ENCODE measurements at regions not wholly inside any gene's neighbourhood (a gene's known extent, or its start where the extent isn't known, plus 50 kb on each side); places are given as distances from the start of the nearest gene placed in this dataset.

GRCh38 chr11:112481893-112482292, 221.2 kb upstream of the PLET1 start:
- no peak for DNase-seq (ENCODE audit: insufficient read length, low spot score)
- no peak for TF ChIP-seq CTCF (IDR thresholded peaks at IDR 0.05; ENCODE audit: insufficient read depth, missing control alignments)
- no peak for FAIRE-seq

GRCh38 chr11:112485280-112485679, 224.6 kb upstream of the PLET1 start:
- no peak for TF ChIP-seq CTCF (IDR thresholded peaks at IDR 0.05; ENCODE audit: insufficient read depth, missing control alignments)
- FAIRE-seq: no peak
- DNase-seq (ENCODE audit: insufficient read length, low spot score): no peak

DNA sequence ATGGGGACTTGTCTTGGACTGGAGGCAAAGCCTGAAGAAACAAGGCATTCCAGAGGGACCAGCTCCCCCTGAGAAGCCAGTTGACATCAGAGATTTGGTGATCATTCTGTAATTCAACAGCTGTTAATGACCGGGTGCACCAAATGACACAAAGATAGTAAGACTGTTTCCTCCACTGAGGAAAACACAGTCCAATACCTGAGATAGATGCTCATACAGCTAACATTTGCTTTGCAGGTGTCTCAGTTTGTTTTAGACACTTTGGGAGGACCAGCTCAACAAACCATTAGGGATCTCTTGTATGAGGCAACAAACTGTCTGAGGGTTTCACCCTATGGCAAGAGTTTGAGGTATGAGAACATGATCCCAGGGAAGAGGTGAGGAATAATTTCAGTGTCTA, 237.2 kb upstream of the PLET1 start:
- no peak for TF ChIP-seq CTCF (IDR thresholded peaks at IDR 0.05; ENCODE audit: insufficient read depth, missing control alignments)
- FAIRE-seq (no peak), DNase-seq (ENCODE audit: insufficient read length, low spot score) (no peak)

DNA sequence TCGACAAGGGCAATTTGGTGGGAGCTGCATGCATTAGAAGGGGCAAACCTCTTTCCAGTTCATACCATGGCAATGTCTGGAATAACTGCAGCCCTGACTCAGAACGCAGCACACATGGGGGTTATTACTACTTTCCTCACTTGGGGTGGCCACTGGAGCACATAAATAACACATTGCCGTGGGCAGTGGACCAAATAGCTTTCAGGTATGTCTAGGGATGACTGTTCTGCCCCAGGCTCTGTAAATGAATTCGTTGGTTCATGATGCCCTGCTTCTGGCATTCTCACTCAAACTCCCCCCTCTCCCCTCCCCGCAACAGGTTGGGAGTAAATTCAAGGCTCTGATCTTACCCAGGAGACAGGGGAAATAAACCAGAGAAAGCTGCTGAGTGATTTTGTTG, 238.0 kb upstream of the PLET1 start:
- DNase-seq (ENCODE audit: insufficient read length, low spot score): no peak
- FAIRE-seq: no peak
- TF ChIP-seq CTCF (IDR thresholded peaks at IDR 0.05; ENCODE audit: insufficient read depth, missing control alignments): no peak

DNA sequence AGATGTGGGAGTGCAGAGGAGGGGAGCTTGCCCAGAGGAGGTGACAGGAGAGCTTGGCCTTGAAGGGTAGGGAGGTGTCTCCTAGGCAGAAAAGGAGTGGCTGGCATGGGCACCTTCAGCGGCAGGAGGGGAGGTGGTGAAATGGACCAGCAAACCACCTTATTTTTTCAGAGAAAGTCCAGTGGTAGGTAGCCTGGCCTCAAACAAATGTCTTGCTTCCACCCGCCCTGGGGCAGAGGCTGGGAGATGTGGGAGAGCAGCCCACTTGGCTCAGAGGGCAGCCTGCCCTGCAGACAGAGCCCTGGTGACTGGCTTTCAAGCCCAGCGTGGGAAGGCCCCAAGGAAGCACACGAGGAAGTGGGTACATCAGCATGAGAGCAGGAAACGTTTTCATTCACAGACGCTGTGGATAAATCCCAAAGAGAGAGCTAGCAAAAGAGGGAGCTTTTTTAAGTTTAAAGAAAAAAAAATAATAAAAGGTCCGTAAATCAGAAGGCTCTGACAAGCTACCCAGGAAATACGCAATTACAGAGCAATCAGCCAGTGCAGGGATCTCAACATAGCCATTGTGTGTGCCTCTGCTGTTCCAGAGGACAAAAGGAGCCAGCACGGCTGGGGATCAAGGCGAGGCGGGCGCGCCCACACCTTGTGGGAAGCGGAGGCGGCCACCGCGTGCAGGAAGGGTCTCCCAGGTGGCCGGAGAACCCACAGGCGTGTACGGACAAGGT, 238.7 kb upstream of the PLET1 start:
- no peak for DNase-seq (ENCODE audit: insufficient read length, low spot score)
- TF ChIP-seq CTCF (IDR thresholded peaks at IDR 0.05; ENCODE audit: insufficient read depth, missing control alignments): no peak
- no peak for FAIRE-seq

GRCh38 chr11:112499881-112500204, 239.2 kb upstream of the PLET1 start:
- no peak for TF ChIP-seq CTCF (IDR thresholded peaks at IDR 0.05; ENCODE audit: insufficient read depth, missing control alignments)
- no peak for FAIRE-seq
- DNase-seq (ENCODE audit: insufficient read length, low spot score): no peak

DNA sequence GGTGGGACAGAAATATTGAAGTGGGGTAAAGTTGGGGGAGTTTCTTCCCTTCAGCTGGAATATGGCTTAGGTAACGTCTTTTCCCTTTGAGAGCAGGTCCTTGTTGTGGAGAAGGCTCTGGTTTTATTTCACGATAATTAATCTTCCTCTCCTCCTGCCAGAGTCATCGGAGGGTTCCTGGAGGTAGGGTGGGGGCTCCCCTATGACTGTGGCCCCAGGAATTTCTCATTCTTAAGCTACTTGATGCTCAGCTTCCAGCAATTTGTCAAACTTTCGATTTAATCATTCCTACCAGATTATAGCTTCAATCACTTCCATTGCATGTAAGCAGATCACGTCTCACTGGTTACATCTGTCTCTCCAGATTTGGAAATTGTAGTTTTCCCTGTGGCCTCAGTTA, 242.8 kb upstream of the PLET1 start:
- TF ChIP-seq CTCF (IDR thresholded peaks at IDR 0.05; ENCODE audit: insufficient read depth, missing control alignments): no peak
- no peak for FAIRE-seq
- DNase-seq (ENCODE audit: insufficient read length, low spot score): no peak

Measured in D721Med (cell line).